ENCODE measurements at regions not wholly inside any gene's neighbourhood (a gene's known extent, or its start where the extent isn't known, plus 50 kb on each side); places are given as distances from the start of the nearest gene placed in this dataset.

DNA sequence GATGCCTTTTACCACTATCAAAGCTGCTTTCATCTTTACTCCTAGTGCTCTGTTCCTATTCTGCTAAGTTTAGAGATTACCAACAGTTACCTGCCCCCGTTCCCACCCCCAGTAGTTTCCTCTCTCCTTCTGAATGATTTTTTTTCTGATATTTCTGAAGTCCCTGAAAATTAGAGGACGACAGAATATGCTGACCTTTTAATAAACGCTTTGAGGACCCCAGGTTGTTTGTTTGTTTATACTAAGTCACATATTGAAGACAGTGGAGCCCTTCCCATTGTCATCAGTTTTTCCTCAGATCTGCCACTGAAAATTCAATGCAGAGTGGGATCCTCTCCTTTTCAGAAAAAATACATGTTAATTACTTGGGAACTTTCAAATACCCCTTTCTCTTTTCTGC is 1039.3 kb upstream of the AGA start:
- H3K4me1 ChIP-seq, result no peaks in the 10 kb centered on the region
- H3K27me3 ChIP-seq, result no peaks in the 10 kb centered on the region
- H3K27ac ChIP-seq, result no peak overlapping the region
- no peaks in the 10 kb centered on the region for H3K9me3 ChIP-seq
- intact Hi-C loops (cut with DNase I), result no loop called here
- TF ChIP-seq POLR2A (IDR thresholded peaks at IDR 0.05), result no peak
- TF ChIP-seq, protein P1, sequence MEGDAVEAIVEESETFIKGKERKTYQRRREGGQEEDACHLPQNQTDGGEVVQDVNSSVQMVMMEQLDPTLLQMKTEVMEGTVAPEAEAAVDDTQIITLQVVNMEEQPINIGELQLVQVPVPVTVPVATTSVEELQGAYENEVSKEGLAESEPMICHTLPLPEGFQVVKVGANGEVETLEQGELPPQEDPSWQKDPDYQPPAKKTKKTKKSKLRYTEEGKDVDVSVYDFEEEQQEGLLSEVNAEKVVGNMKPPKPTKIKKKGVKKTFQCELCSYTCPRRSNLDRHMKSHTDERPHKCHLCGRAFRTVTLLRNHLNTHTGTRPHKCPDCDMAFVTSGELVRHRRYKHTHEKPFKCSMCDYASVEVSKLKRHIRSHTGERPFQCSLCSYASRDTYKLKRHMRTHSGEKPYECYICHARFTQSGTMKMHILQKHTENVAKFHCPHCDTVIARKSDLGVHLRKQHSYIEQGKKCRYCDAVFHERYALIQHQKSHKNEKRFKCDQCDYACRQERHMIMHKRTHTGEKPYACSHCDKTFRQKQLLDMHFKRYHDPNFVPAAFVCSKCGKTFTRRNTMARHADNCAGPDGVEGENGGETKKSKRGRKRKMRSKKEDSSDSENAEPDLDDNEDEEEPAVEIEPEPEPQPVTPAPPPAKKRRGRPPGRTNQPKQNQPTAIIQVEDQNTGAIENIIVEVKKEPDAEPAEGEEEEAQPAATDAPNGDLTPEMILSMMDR (IDR thresholded peaks at IDR 0.05), result no peak
- no peak for TF ChIP-seq POLR2AphosphoS5 (IDR thresholded peaks at IDR 0.05; ENCODE audit: insufficient read depth in 1 of 2, low read depth in 1 of 2)
- DNase-seq (ENCODE audit: extremely low spot score in 2 of 2), result no peak
- no peaks in the 10 kb centered on the region for H3K36me3 ChIP-seq
- H3K4me3 ChIP-seq, result no peak overlapping the region

DNA sequence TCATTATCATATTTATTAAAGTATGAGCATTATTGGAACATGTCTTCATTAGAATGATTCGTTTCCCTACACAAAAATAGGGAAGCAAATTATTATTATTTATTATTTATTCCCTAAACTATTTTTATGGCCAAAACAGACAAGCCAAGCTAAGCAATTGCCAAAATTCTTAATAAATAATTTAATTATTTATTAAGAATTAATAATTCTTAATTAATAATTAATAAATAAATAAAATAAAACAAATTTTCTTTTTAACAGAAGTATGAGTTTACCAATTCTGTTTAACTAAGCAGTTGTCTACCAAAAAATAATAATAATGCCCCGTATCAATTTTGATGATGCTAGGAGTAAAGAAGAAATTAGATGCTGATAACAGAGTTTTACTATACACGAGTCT is 1080.8 kb upstream of the AGA start:
- H3K36me3 ChIP-seq, result no peaks in the 10 kb centered on the region
- TF ChIP-seq POLR2AphosphoS5 (IDR thresholded peaks at IDR 0.05; ENCODE audit: insufficient read depth in 1 of 2, low read depth in 1 of 2) (no peak), POLR2A (IDR thresholded peaks at IDR 0.05) (no peak)
- TF ChIP-seq, protein P1 (IDR thresholded peaks at IDR 0.05), result no peak
- H3K27ac ChIP-seq, result no peak overlapping the region
- no peaks in the 10 kb centered on the region for H3K4me1 ChIP-seq
- intact Hi-C loops (cut with DNase I), result no loop called here
- DNase-seq (ENCODE audit: extremely low spot score in 2 of 2), result no peak
- no peaks in the 10 kb centered on the region for H3K9me3 ChIP-seq
- no peak overlapping the region for H3K4me3 ChIP-seq
- H3K27me3 ChIP-seq, result no peaks in the 10 kb centered on the region

DNA sequence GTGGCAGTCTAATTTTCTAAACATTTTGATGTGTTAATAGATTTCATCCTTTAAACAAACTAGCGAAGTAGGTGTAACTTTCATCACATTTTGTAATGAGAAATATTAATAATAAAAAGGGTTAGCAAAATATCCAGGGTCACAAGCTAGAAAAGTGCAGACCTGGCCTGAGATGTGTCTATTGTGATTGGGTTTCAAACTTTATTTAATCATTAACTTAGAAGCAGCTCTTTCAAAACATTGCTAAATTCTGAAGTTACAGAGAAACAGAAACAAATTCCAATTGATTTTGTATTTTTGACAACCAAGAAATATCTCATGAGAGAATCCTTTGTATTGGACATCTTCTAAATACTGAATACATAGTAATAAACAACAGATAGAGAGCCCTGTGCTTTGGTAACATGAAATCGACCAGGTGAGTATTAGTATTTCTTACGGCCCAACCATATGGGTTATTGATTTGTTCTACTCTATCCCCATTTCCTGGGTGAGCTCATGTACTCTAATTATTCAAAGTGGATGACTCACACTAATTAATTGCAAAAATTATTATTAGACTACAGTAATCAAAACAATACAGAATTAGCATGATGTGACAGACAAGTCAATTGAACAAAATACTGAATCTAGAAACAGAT is 1093.8 kb upstream of the AGA start:
- H3K27me3 ChIP-seq, result no peaks in the 10 kb centered on the region
- intact Hi-C loops (cut with DNase I), result no loop called here
- H3K36me3 ChIP-seq, result no peaks in the 10 kb centered on the region
- H3K4me3 ChIP-seq, result no peak overlapping the region
- TF ChIP-seq POLR2AphosphoS5 (IDR thresholded peaks at IDR 0.05; ENCODE audit: insufficient read depth in 1 of 2, low read depth in 1 of 2) (no peak), POLR2A (IDR thresholded peaks at IDR 0.05) (no peak)
- TF ChIP-seq, protein P1 (IDR thresholded peaks at IDR 0.05), result no peak
- DNase-seq (ENCODE audit: extremely low spot score in 2 of 2), result no peak
- H3K27ac ChIP-seq, result no peak overlapping the region
- no peaks in the 10 kb centered on the region for H3K9me3 ChIP-seq
- H3K4me1 ChIP-seq, result no peaks in the 10 kb centered on the region

DNA sequence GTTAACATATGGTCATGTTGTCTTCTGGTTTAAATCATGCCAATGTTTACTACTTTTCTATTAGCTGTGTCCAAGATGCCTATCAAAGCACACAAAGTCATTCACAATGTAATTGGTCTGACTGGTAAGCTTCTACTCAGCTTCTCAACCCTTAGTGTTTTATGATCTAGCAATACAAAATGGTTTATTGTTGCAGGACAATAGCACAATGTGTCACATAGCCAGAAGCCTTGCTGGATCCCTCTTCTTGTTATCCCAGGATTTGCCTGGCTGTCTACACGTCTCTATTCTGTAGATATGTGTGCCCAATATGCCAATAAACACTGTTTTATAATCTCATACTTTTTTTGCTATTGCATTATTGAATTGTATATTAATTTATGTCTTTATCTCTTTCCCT is 1111.0 kb upstream of the AGA start:
- H3K27me3 ChIP-seq, result no peaks in the 10 kb centered on the region
- no peak overlapping the region for H3K27ac ChIP-seq
- intact Hi-C loops (cut with DNase I), result no loop called here
- TF ChIP-seq, protein P1 (IDR thresholded peaks at IDR 0.05), result no peak
- TF ChIP-seq POLR2A (IDR thresholded peaks at IDR 0.05), result no peak
- no peak for TF ChIP-seq POLR2AphosphoS5 (IDR thresholded peaks at IDR 0.05; ENCODE audit: insufficient read depth in 1 of 2, low read depth in 1 of 2)
- no peaks in the 10 kb centered on the region for H3K4me1 ChIP-seq
- no peak overlapping the region for H3K4me3 ChIP-seq
- no peak for DNase-seq (ENCODE audit: extremely low spot score in 2 of 2)
- H3K36me3 ChIP-seq, result no peaks in the 10 kb centered on the region
- no peaks in the 10 kb centered on the region for H3K9me3 ChIP-seq

DNA sequence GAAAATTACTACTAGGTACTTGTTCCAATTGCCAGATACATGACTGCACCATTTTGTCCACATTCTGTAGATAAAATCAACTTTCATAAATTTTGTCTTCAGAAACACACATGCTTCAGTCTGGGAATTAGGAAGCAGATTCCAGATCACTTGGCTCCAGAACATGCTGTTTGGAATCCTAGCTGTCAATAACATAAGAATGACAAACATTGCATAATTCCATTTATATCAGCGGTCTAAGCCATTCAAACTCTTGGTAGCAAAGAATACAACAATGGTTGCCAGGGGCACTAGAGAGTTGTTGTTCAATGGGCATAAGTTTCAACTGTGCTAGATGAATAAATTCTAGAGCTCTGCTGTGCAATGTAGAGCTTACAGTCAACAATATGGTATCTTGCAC is 1112.1 kb upstream of the AGA start:
- Histone ChIP-seq H3K27ac (no peak overlapping the region), H3K36me3 (no peaks in the 10 kb centered on the region), H3K27me3 (no peaks in the 10 kb centered on the region), H3K4me3 (no peak overlapping the region), H3K9me3 (no peaks in the 10 kb centered on the region), H3K4me1 (no peaks in the 10 kb centered on the region)
- intact Hi-C loops (cut with DNase I), result no loop called here
- TF ChIP-seq, protein P1 (IDR thresholded peaks at IDR 0.05), result no peak
- TF ChIP-seq POLR2AphosphoS5 (IDR thresholded peaks at IDR 0.05; ENCODE audit: insufficient read depth in 1 of 2, low read depth in 1 of 2) (no peak), POLR2A (IDR thresholded peaks at IDR 0.05) (no peak)
- no peak for DNase-seq (ENCODE audit: extremely low spot score in 2 of 2)

All from vagina (tissue), 2 donors.